Femur (tissue), 1 donor: ENCODE measurements at regions not wholly inside any gene's neighbourhood (a gene's known extent, or its start where the extent isn't known, plus 50 kb on each side); places are given as distances from the start of the nearest gene placed in this dataset.
"Not testable (repeated sequence)": the region's sequence is repeated elsewhere in the genome, so short reads cannot be mapped to it uniquely, and the experiment has no call there.

Source experiments
- DNase-seq: peaks from one replicate; pipeline ENCODE4 v3.0.0-alpha.2; 2017

DNA sequence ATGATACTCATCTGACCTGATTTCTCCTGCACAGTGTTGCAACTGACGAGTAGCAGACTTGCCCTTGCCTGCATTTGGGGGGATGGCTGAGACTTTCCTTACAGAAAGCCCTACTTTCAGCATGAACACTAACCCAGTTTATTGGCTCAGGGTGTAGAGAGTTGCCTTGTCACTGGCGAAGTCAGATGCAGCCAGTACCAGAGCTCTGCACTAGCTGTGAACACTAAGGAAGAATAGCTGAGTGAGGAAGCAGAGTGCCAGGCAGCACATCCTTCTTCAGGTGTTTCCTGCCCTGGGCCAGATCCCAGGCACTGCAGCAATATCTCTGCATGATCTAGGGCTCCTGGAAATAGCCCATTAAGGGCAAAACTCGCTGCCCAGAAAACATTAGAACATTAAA lies 154.0 kb upstream of the SYNPR start:
- no peak for DNase-seq

GRCh38 chr3:63126530-63126929 lies 151.6 kb upstream of the SYNPR start:
- DNase-seq, result no peak

- no peak for DNase-seq
These were observed 149.7 kb upstream of the SYNPR start for GRCh38 chr3:63128380-63128779.

DNA sequence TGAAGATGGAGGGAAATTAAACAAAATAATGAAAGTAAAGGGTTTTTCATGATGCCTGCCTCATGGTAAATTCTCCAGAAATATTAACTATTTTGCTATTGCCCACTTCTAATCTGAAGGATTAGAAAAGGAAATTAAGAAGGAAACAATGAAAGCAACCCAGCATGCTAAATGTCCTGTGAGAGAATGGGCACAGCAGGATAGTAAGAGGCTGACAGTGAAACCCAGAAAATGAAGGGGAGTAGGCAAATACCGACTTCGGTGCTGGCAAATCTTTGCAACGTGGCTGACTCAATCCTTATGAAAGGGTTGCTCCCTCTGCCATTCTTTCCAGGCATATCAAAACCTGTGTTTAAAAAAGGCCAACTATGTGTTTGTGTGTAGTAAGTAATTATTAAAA lies 147.5 kb upstream of the SYNPR start:
- DNase-seq, result no peak

- no peak for DNase-seq
These were observed 145.5 kb upstream of the SYNPR start for GRCh38 chr3:63132461-63133250.

- no peak for DNase-seq
These were observed 142.7 kb upstream of the SYNPR start for GRCh38 chr3:63135367-63135766.

GRCh38 chr3:63136249-63136648 lies 141.9 kb upstream of the SYNPR start:
- not testable (repeated sequence) for DNase-seq

- DNase-seq, result no peak
These were observed 135.4 kb upstream of the SYNPR start for GRCh38 chr3:63142681-63143080.

DNA sequence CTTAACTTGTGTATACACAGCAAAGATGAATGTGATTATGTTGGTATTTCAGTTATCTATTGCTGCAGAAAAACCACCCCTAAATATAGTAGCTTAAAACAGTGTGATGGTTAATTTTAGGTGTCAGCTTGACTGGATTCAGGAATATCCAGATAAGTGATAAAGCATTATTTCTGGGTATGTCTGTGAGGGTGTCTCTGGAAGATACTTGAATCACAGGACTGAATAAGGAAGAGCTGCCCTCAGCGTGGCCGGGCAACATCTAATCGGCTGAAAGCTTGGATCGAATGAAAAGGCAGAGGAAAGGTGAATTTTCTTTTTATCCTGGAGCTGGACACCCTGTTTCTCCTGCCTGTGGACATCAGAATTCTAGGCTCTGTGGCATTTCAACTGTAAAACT lies 132.0 kb upstream of the SYNPR start:
- no peak for DNase-seq

GRCh38 chr3:63150880-63151279 lies 127.2 kb upstream of the SYNPR start:
- DNase-seq, result no peak

DNA sequence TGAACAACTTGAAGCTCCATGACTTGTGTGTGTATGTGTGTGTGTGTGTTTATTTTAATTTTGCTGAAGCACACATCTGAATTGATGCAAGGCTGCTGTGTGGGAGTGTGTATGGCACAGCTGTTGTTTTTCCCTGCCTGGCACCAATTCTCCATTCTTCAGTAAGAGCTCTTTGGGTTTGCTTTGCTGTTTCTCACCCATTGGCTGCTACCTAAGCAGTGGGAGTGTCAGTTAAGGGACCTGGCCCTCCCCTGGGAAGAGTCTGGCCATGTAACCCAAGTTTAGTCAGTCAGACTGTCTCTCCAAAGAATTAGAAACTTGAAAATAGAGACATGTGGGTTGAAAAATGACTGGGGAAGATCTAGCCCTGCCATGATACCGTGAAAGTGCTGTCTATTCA lies 126.2 kb upstream of the SYNPR start:
- peak; percentile 27 for DNase-seq

DNA sequence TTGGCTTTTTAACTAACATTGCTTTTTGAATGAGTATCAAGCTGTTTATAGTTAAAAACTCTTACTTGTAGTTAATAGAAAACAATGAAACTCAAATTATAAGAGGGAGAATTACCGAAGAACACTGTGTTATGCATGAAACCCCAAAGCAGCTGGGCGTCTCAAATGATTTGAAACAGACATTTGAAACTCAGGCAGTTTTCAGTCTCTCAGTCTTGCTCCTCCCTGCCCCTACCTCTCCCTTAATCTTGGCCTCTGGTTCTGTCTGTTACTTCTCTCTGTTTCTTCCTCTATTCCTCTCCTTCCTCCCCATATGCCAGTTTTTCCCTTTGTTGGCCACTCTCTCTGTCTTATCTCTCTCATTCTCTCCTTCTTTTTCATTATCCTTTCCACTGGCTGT lies 118.3 kb upstream of the SYNPR start:
- no peak for DNase-seq

GRCh38 chr3:63167113-63167512 lies 111.0 kb upstream of the SYNPR start:
- no peak for DNase-seq

- no peak for DNase-seq
These were observed 109.9 kb upstream of the SYNPR start for GRCh38 chr3:63168179-63168578.

- DNase-seq, result no peak
These were observed 98.1 kb upstream of the SYNPR start for GRCh38 chr3:63179862-63180522.

DNA sequence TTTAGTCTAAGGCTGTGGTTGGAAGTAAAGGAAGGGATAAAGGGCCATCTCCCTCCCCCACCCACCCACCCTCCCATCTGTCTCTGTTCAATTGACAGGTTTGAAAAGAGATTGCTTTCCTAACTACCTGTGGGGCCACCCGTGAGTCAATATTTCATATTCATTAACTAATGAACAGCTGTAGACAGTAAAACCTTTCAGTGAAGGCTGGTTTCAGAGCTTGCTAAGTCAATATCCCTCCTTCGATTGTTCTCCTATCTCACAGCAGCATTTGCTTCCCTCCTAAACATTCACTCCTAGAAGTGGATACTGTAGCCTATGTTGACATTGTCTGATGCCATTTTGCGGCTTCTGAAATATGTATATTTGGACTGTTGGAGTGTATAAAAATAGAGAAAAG lies 85.9 kb upstream of the SYNPR start:
- no peak for DNase-seq

DNA sequence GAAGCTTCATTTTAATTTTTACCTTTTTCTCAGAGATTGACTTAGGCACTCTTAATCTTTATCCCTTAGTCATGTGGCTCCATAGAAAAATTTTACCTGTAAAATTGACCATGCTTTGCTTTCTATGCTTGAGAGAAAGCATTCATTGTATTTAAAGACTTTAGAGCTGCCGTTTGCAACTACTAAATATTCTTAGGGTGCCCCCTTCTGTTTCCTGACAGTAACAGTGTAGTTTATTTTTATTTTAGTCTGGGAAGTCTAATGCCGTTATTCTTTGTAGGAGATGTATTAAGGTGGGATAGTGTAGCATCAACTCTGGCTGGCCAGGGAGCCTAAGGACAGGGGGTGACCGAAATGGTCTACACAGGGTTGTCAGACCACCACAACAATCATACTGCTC lies 84.5 kb upstream of the SYNPR start:
- no peak for DNase-seq

GRCh38 chr3:63199606-63200005 lies 78.5 kb upstream of the SYNPR start:
- DNase-seq, result no peak

GRCh38 chr3:63202529-63202928 lies 75.6 kb upstream of the SYNPR start:
- DNase-seq, result no peak

- no peak for DNase-seq
These were observed 71.0 kb upstream of the SYNPR start for GRCh38 chr3:63207066-63207590.

GRCh38 chr3:63228087-63228486 lies 50.0 kb upstream of the SYNPR start:
- DNase-seq, result no peak
